Heart left ventricle (tissue), 13 donors: ENCODE measurements at regions not wholly inside any gene's neighbourhood (a gene's known extent, or its start where the extent isn't known, plus 50 kb on each side); places are given as distances from the start of the nearest gene placed in this dataset.

Experiments
- CTCF ChIP-seq, 12 donors: fragments of 200-600 bp; sonication (generic) in 4 of 12; IDR thresholded peaks; one replicate each; pipeline versions ENCODE4 v1.5.0 to v1.8.0; 2018 to 2022; ENCODE audit warnings: antibody characterized with exemption in 12 of 12, mild to moderate bottlenecking in 5 of 12
- POLR2A ChIP-seq, 2 donors: fragments of 450-650 bp; IDR thresholded peaks; one replicate each; pipeline ENCODE4 v1.6.1; 2017; ENCODE audit warnings: antibody characterized with exemption in 2 of 2, mild to moderate bottlenecking in 2 of 2, moderate library complexity in 2 of 2
- donor health status: ischemic (EF 13 %, LVEDD 7.1; RV severe dilation, severe dysfunction).
- donor health status: DM: no; HTN: yes; CAD: no.
- donor health status: DM: no; HTN: no; CAD: no.
- donor health status: ischemic (EF 25% LVEDD 6.9; RV normal size, moderate dysfunction).
- donor health status: ischemic (EF 25% LVEDD 5.7; RV mildly dilated, moderate dysfunction).
- donor health status: ischemic (EF 35%, LVEDD 5.7; RV mildly dilated, moderate dysfunction).
- donor health status: nonischemic (EF 11% LVEDD 7.7; RV severe dilation, severe dysfunction).
- donor health status: DM: yes; HTN: yes; CAD: no.
- donor health status: PGD.
- donor health status: ischemic (EF 29% LVEDD 5.4; RV normal size, mild dysfunction).
- donor health status: nonischemic (EF 23%, LVEDD 6.1; RV moderate dilation, normal function).

- no peak for TF ChIP-seq CTCF (IDR thresholded peaks at IDR 0.05)
- TF ChIP-seq POLR2A (IDR thresholded peaks at IDR 0.05), result no peak
These were observed 78.1 kb upstream of the SLC25A13 start for GRCh38 chr7:96400001-96400400.
